GM19438 (cell line): ENCODE measurements at regions not wholly inside any gene's neighbourhood (a gene's known extent, or its start where the extent isn't known, plus 50 kb on each side); places are given as distances from the start of the nearest gene placed in this dataset.
"Not testable (repeated sequence)": the region's sequence is repeated elsewhere in the genome, so short reads cannot be mapped to it uniquely, and the experiment has no call there.

ENCODE experiments used
- ATAC-seq: cut with Tn5 transposase; IDR thresholded peaks from one replicate; pipeline ENCODE4 v1.9.1; 2021; ENCODE audit warnings: low read depth; ENCODE audit not compliant: unreplicated experiment

DNA sequence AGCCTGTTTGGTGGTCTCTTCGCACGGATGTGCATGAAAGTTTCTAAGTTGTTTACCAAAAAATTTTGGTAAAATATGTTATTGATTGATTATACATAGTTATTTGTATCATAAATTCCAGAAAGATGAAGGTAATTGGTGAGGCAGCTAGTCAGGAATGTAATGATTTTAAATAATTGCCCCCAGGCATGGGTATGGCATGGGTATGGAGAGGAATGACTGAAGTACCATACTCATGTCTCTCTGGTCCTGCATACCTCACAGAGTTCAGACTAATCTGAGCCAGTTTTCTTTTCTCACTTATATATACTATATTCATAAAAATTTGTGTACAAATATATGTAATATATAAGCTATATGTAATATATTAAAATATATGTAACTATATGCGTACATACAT lies 329.0 kb upstream of the TECRL start:
- ATAC-seq = no peak

- ATAC-seq = not testable (repeated sequence)
These were observed 328.5 kb upstream of the TECRL start for GRCh38 chr4:64737854-64738138.

DNA sequence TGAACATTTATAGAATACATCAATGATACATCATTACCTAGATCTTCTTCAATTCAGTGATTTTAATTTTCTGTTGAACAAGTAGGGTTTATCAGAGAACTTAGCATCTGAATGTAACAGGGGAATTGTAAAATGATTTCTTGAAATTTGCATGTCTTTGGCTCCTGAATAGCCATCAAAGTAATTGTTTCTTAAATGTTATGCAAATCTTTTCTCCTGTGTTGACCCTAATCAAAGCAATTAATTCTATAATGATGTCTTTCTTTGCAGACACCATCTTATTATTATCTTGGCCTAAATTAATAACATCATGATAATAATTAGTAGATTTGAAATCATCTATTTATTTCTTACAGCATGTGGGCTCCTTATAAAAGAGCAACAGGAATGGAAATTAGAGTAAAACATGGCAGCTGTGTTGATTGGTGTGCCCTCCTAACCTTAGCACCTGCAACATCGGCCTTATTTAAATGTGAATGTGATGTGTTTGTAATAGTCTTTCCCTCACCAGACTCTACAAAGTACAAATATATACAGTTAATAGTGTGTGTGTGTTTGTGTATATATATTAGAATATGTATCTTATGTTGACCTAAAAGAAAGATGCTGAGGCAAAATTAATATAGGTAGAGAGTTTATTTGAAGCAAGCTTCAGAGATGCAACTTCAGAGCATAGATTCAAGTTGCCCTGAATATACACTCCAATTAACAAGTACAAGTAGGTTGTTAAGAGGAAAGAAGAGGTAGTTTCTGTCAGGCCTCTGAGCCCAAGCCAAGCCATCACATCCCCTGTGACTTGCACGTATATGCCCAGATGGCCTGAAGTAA lies 328.0 kb upstream of the TECRL start:
- ATAC-seq = no peak

DNA sequence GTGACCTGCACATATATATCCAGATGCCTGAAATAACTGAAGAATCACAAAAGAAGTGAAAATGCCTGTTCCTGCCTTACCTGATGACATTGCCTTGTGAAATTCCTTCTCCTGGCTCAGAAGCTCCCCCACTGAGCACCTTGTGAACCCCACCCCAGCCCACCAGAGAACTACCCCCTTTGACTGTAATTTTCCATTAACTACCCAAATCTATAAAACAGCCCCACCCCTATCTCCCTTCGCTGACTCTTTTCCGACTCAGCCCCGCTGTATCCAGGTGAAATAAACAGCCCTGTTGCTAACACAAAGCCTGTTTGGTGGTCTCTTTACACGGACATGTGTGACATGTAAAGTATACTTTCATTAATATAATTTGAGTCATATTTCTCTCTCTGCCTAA lies 320.3 kb upstream of the TECRL start:
- no peak for ATAC-seq

- ATAC-seq = no peak
These were observed 318.7 kb upstream of the TECRL start for GRCh38 chr4:64727960-64728359.

DNA sequence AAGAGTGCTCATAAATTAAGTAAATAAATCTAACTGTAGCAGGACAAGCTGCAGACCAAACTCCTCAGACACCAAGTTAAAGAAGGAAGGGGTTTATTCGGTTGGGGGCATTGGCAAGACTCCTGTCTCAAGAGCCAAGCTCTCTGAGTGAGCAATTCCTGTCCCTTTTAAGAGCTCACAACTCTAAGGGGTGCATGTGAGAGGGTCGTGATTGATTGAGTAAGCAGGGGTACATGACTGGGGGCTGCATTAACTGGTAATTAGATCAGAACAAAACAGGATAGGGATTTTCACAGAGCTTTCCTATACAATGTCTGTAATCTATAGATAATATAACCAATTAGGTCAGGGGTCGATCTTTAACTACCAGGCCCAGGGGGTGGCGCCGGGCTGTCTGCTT lies 318.1 kb upstream of the TECRL start:
- not testable (repeated sequence) for ATAC-seq

- no peak for ATAC-seq
These were observed 315.4 kb upstream of the TECRL start for GRCh38 chr4:64724689-64725088.

- ATAC-seq = no peak
These were observed 311.9 kb upstream of the TECRL start for GRCh38 chr4:64721106-64721505.

GRCh38 chr4:64718091-64718490 lies 308.8 kb upstream of the TECRL start:
- ATAC-seq = no peak

DNA sequence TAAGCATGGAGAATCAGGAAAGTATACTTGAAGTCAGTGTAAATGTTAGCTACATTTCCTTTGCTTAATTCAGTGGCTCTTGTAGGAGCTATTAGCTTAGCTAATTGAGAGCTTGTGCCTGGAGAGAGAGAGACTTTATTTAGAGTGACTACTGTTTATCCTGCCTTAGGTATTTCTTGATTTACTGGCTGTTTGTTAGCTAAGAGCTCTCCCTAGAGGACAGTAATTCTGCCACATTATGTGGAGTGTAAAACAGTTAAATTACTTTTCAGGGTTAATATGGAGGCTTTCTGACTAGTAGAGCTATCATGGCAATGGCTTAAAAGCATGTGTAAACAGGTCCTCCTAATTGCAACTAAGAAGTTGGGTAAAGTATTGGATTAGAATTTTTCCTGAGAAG lies 306.5 kb upstream of the TECRL start:
- no peak for ATAC-seq

GRCh38 chr4:64713256-64713840 lies 304.1 kb upstream of the TECRL start:
- no peak for ATAC-seq

GRCh38 chr4:64712590-64712989 lies 303.3 kb upstream of the TECRL start:
- no peak for ATAC-seq

GRCh38 chr4:64705989-64706388 lies 296.7 kb upstream of the TECRL start:
- ATAC-seq = no peak

DNA sequence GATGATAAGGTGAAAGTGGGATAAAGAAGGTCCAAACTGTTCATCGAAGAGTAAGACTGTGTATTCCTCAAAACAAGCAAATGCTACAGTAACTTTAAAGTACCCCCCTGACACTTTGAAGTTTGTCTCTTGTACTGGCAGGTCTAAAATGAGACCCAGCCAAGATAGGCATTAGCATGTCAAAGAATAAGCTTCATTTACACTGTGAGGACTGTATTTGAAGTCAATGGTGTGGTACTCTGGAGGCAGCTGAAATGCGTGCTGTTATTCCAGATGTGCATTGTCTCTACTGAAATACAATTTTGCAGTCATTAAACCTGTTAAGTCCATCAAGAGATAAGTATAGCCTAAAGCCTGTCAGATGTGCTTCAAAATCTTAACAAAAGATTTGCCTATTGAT lies 288.9 kb upstream of the TECRL start:
- ATAC-seq = no peak

DNA sequence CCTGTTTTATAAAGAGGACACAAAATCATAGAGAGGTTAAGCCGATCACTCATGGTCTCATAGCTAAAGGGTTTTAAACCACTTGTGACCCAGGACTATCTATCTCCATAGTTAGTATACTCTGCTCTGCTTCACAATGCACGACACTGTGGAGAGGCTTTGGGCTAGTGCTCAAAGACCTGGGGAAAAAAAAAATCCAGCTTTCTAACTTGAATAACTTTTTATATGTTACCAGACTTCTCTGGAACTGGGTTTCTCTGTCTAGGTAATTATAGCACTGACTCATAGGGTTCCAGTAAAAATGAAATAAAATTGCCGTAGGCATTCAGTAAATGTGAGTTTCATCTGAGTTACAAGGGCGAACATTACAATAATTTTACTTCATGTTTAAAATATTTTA lies 273.7 kb upstream of the TECRL start:
- ATAC-seq = no peak

- ATAC-seq = no peak
These were observed 273.2 kb upstream of the TECRL start for GRCh38 chr4:64682481-64682880.

DNA sequence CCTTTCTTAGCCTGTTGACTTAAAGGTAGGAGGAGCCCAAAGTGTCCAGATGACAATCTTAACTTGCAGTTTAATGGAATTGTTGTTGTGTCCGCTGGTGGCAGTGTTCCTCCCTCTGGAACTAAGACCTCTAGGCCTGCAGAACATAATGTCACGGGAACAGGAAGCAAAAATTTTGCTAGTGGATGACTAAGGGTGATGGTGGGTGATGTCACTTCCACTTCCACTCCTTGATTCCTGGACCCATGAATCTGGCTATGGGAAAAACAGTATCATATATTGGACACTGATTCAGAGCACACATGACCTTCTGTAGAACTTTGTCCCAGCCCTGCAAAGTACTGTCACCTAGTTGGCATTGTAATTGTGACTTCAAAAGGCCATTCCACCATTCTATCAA lies 263.9 kb upstream of the TECRL start:
- ATAC-seq = not testable (repeated sequence)

GRCh38 chr4:64670647-64671046 lies 261.4 kb upstream of the TECRL start:
- ATAC-seq = no peak

- no peak for ATAC-seq
These were observed 234.6 kb upstream of the TECRL start for GRCh38 chr4:64643841-64644240.

DNA sequence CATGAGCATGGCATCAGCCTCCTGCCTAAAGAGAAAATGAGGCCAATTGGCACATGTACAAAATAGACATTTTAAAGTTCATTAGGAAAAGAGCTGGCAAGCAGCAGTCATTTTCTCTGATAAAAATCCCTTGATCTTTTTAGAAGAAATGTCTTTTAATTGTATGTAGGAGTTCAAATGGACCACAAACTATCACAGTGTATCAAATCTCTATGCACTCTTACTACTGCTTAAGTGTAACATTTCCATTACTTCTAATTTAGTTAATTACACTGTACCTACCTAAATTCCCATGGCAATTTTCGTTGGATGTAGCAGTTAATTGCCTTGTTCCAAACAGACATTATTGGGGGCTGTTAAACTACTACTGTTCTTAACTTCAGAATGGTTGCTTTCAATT lies 233.7 kb upstream of the TECRL start:
- no peak for ATAC-seq

- ATAC-seq = not testable (repeated sequence)
These were observed 231.2 kb upstream of the TECRL start for GRCh38 chr4:64640402-64640801.

DNA sequence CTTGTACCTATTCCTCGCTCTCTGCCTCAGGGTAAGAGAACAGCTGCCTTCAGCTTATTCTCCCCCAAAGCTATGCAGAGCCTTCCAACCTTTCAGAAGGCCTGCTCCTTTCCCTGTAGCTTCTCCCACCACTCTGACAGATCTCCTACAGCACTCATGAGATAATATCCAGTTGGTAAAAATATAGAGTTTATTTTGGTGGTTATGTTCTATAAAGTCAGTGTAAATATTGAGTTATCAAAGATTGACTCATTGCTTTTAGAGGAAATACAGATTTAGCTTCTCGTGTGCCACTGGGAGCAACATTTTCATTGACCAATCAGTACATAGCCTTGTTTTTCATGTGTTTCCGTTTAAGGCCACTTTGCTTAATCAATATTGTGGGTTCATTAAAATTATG lies 216.2 kb upstream of the TECRL start:
- ATAC-seq = no peak

GRCh38 chr4:64617800-64618199 lies 208.6 kb upstream of the TECRL start:
- ATAC-seq = no peak
